H9 (cell line): ENCODE measurements at regions not wholly inside any gene's neighbourhood (a gene's known extent, or its start where the extent isn't known, plus 50 kb on each side); places are given as distances from the start of the nearest gene placed in this dataset.
A peak's percentile ranks its signal among the peaks of the same experiment; 100 is the strongest.

ENCODE experiments used
- DNase-seq: peaks from one replicate; pipeline ENCODE4 v3.0.0-alpha.2; 2017
- H2AFZ ChIP-seq: one replicate; pipeline ENCODE4 v1.6.1; 2013; ENCODE audit warnings: mild to moderate bottlenecking, low read length, control low read depth, moderate library complexity
- H2AK5ac ChIP-seq: 2 replicates; pipeline ENCODE4 v1.6.1; 2013; ENCODE audit warnings: low read length, control low read depth, mixed read lengths; ENCODE audit not compliant: insufficient read length
- H2BK120ac ChIP-seq: one replicate; pipeline ENCODE4 v1.6.1; 2013; ENCODE audit warnings: low read depth, mild to moderate bottlenecking, low read length, control low read depth, inconsistent platforms; ENCODE audit not compliant: poor library complexity, severe bottlenecking
- H2BK12ac ChIP-seq: 2 replicates; pipeline ENCODE4 v1.6.1; 2013; ENCODE audit warnings: low read length, control low read depth, mixed read lengths, low read depth; ENCODE audit not compliant: insufficient read length
- H2BK15ac ChIP-seq: 2 replicates; pipeline ENCODE4 v1.6.1; 2013; ENCODE audit warnings: low read depth, low read length, control low read depth
- H2BK20ac ChIP-seq: one replicate; pipeline ENCODE4 v1.6.1; 2013; ENCODE audit warnings: low read depth, mild to moderate bottlenecking, low read length, control low read depth, inconsistent platforms; ENCODE audit not compliant: poor library complexity, severe bottlenecking
- H2BK5ac ChIP-seq: 2 replicates; pipeline ENCODE4 v1.6.1; 2013; ENCODE audit warnings: low read length, control low read depth, mixed read lengths; ENCODE audit not compliant: insufficient read length
- H3K14ac ChIP-seq: 2 replicates; pipeline ENCODE4 v1.6.1; 2013; ENCODE audit warnings: low read length, control low read depth; ENCODE audit not compliant: insufficient read depth
- H3K18ac ChIP-seq: 2 replicates; pipeline ENCODE4 v1.6.1; 2013; ENCODE audit warnings: low read depth, mild to moderate bottlenecking, mixed read lengths, low read length, control low read depth; ENCODE audit not compliant: insufficient read length
- H3K23ac ChIP-seq: 2 replicates; pipeline ENCODE4 v1.6.1; 2013; ENCODE audit warnings: low read length, control low read depth, mixed read lengths, low read depth; ENCODE audit not compliant: insufficient read length
- H3K23me2 ChIP-seq: 2 replicates; pipeline ENCODE4 v1.6.1; 2013; ENCODE audit warnings: low read depth, mild to moderate bottlenecking, mixed read lengths, low read length, control low read depth; ENCODE audit not compliant: insufficient read length, poor library complexity, severe bottlenecking
- H3K27ac ChIP-seq: 2 replicates; pipeline ENCODE4 v1.5.1; 2013; ENCODE audit warnings: low read length, control low read depth, mixed read lengths, low read depth; ENCODE audit not compliant: insufficient read length
- H3K27me3 ChIP-seq: 2 replicates; pipeline ENCODE4 v1.6.1; 2013; ENCODE audit warnings: low read length, control low read depth, inconsistent platforms; ENCODE audit not compliant: insufficient read depth
- H3K4ac ChIP-seq: 2 replicates; pipeline ENCODE4 v1.6.1; 2013; ENCODE audit warnings: low read depth, mild to moderate bottlenecking, control low read depth, inconsistent platforms, low read length, moderate library complexity
- H3K4me1 ChIP-seq: 2 replicates; pipeline ENCODE4 v1.6.1; 2013; ENCODE audit warnings: low read length, control low read depth, inconsistent platforms; ENCODE audit not compliant: insufficient read depth
- H3K4me2 ChIP-seq: 2 replicates; pipeline ENCODE4 v1.6.1; 2013; ENCODE audit warnings: low read length, control low read depth, mixed read lengths; ENCODE audit not compliant: insufficient read length, insufficient read depth
- H3K56ac ChIP-seq: 2 replicates; pipeline ENCODE4 v1.6.1; 2013; ENCODE audit warnings: low read depth, mild to moderate bottlenecking, mixed read lengths, low read length, control low read depth; ENCODE audit not compliant: insufficient read length
- H3K79me1 ChIP-seq: 2 replicates; pipeline ENCODE4 v1.6.1; 2013; ENCODE audit warnings: low read depth, mild to moderate bottlenecking, moderate library complexity, low read length, control low read depth, inconsistent platforms; ENCODE audit not compliant: insufficient read depth, poor library complexity, severe bottlenecking
- H3K79me2 ChIP-seq: 2 replicates; pipeline ENCODE4 v1.6.1; 2013; ENCODE audit warnings: low read length, control low read depth, inconsistent platforms; ENCODE audit not compliant: insufficient read depth
- H3K9ac ChIP-seq: 2 replicates; pipeline ENCODE4 v1.6.1; 2013; ENCODE audit warnings: low read length, control low read depth, mixed read lengths; ENCODE audit not compliant: insufficient read length; ENCODE audit errors: extremely low read depth
- H3K9me3 ChIP-seq: one replicate; pipeline ENCODE4 v1.6.1; 2013; ENCODE audit warnings: low read depth, low read length, inconsistent platforms; ENCODE audit not compliant: control insufficient read depth
- H3T11ph ChIP-seq: one replicate; pipeline ENCODE4 v1.6.1; 2013; ENCODE audit warnings: mild to moderate bottlenecking, low read length, control low read depth, inconsistent platforms
- H4K20me1 ChIP-seq: one replicate; pipeline ENCODE4 v1.6.1; 2013; ENCODE audit not compliant: control insufficient read depth, insufficient read length, insufficient read depth
- H4K5ac ChIP-seq: 2 replicates; pipeline ENCODE4 v1.6.1; 2013; ENCODE audit warnings: low read depth, mild to moderate bottlenecking, mixed read lengths, low read length, control low read depth; ENCODE audit not compliant: insufficient read length
- H4K8ac ChIP-seq: replicated peaks from 2 replicates; pipeline ENCODE4 v1.6.1; 2013; ENCODE audit warnings: low read length, control low read depth, mixed read lengths, low read depth; ENCODE audit not compliant: insufficient read length
- H4K91ac ChIP-seq: 2 replicates; pipeline ENCODE4 v1.6.1; 2013; ENCODE audit warnings: low read depth, mild to moderate bottlenecking, moderate library complexity, mixed read lengths, low read length, control low read depth; ENCODE audit not compliant: insufficient read length
- H3K27ac Mint-ChIP-seq, 3 experiments: 2 replicates in 2 of 3; 3 replicates in 1 of 3; pipeline ENCODE4 v1.8.0; 2020 to 2021; ENCODE audit warnings: mixed read lengths in 3 of 3, mild to moderate bottlenecking in 1 of 3, moderate library complexity in 1 of 3
- H3K27me3 Mint-ChIP-seq: 2 replicates; pipeline ENCODE4 v1.8.0; 2021; ENCODE audit warnings: low read depth, mild to moderate bottlenecking, moderate library complexity, mixed read lengths
- H3K36me3 Mint-ChIP-seq, 3 experiments: 2 replicates in 2 of 3; 3 replicates in 1 of 3; pipeline ENCODE4 v1.8.0; 2020 to 2021; ENCODE audit warnings: low read depth in 3 of 3, mixed read lengths in 3 of 3; ENCODE audit not compliant: insufficient read depth in 1 of 3
- H3K4me1 Mint-ChIP-seq, 2 experiments: 2 replicates each; pipeline ENCODE4 v1.8.0; 2020; ENCODE audit warnings: mixed read lengths in 2 of 2
- H3K4me3 Mint-ChIP-seq, 2 experiments: 2 replicates in 1 of 2; 3 replicates in 1 of 2; pipeline ENCODE4 v1.8.0; 2020 to 2021; ENCODE audit warnings: mild to moderate bottlenecking in 2 of 2, mixed read lengths in 2 of 2, moderate library complexity in 1 of 2
- H3K9me3 Mint-ChIP-seq, 2 experiments: 2 replicates in 1 of 2; 3 replicates in 1 of 2; pipeline ENCODE4 v1.8.0; 2020; ENCODE audit warnings: mild to moderate bottlenecking in 2 of 2, mixed read lengths in 2 of 2, moderate library complexity in 1 of 2
- CTCF ChIP-seq: fragments of 200-600 bp; sonication (generic); conservative IDR thresholded peaks from 3 replicates; pipeline ENCODE4 v1.8.0; 2021; ENCODE audit warnings: antibody characterized with exemption, mild to moderate bottlenecking
- WGBS: extraction: QIAGEN DNeasy Blood & Tissue Kit; methylation state at CpG from one replicate; pipeline ENCODE4 v1.1.7; 2013; ENCODE audit warnings: missing lambda C conversion rate, low lambda C conversion rate, mixed read lengths; ENCODE audit not compliant: insufficient read length; ENCODE audit errors: extremely low coverage; 5-methylcytosine and 5-hydroxymethylcytosine counted together

- Histone ChIP-seq H3K18ac (no peak overlapping the region), H3K56ac (no peak overlapping the region), H3K9me3 (no peaks in the 10 kb centered on the region), H3K23me2 (no peaks in the 10 kb centered on the region), H2BK12ac (no peak overlapping the region), H3K79me1 (no peaks in the 10 kb centered on the region), H3K27ac (no peak overlapping the region), H3K4me1 (no peaks in the 10 kb centered on the region), H3T11ph (no peak overlapping the region), H4K20me1 (no peaks in the 10 kb centered on the region), H4K5ac (no peak overlapping the region), H4K91ac (no peak overlapping the region), H2AK5ac (no peak overlapping the region), H2BK5ac (no peak overlapping the region), H3K14ac (no peak overlapping the region), H2BK15ac (no peak overlapping the region), H3K23ac (no peak overlapping the region), H2BK20ac (no peak overlapping the region), H3K4ac (no peak overlapping the region), H3K9ac (no peak overlapping the region), H2AFZ (no peak overlapping the region), H3K79me2 (no peaks in the 10 kb centered on the region), H3K27me3 (no peaks in the 10 kb centered on the region), H2BK120ac (no peak overlapping the region), H4K8ac (no peak overlapping the region), H3K4me2 (no peak overlapping the region)
- Mint-ChIP-seq H3K4me3 (no peak overlapping the region), H3K36me3 (no peaks in the 10 kb centered on the region; a peak in 2 of 7 replicates), H3K4me1 (no peaks in the 10 kb centered on the region; a peak in 1 of 4 replicates), H3K9me3 (no peaks in the 10 kb centered on the region), H3K27ac (peak overlapping the region in 1 of 3 experiments; percentile 34; a peak in 2 of 7 replicates), H3K27me3 (no peaks in the 10 kb centered on the region; the same call in 1 of the 2 replicates)
- WGBS, result no CpG with 5 or more reads among the region's 18 CpGs
- TF ChIP-seq CTCF, result no peak
- DNase-seq, result peak; percentile 17
These were observed 117.2 kb upstream of the HS6ST1 start for GRCh38 chr2:128435576-128436478.
